Endothelial cell of umbilical vein (primary cell): ENCODE measurements at regions not wholly inside any gene's neighbourhood (a gene's known extent, or its start where the extent isn't known, plus 50 kb on each side); places are given as distances from the start of the nearest gene placed in this dataset.

ENCODE experiments used
- BruUV-seq: library from RNA; stranded (reverse); fragments of 400-500 nt; replicated peaks from 2 replicates; lab custom pipeline; 2021; lab: Mats Ljungman, UMichigan
- CTCF ChIA-PET: fragments of 300-600, 350-600 bp; sonication (Branson Sonifier 250); formaldehyde crosslinking; loops from one replicate; lab custom pipeline; 2021; ENCODE audit warnings: antibody characterized with exemption, inconsistent platforms; lab: Charles Lee
- POLR2A ChIA-PET: fragments of 300-600, 350-600 bp; sonication (Branson Sonifier 250); formaldehyde crosslinking; loops from one replicate; lab custom pipeline; 2021; ENCODE audit warnings: antibody characterized with exemption, inconsistent platforms; lab: Charles Lee
- DNase-seq: peaks from one replicate; pipeline ENCODE4 v3.0.0-alpha.2; 2011; ENCODE audit warnings: low read depth, low spot score
- FAIRE-seq: peaks from 2 replicates; lab custom pipeline; 2011; peaks lifted over from hg19 to GRCh38; lab: Jason Lieb, UNC
- H2AFZ ChIP-seq: 2 replicates; pipeline ENCODE4 v1.6.0; 2012; ENCODE audit warnings: low read depth, low read length, control low read depth, inconsistent platforms
- H3K27ac ChIP-seq: 2 replicates; pipeline ENCODE4 v1.5.1; 2011; ENCODE audit warnings: low read depth, mild to moderate bottlenecking, control low read depth, low read length, moderate library complexity; ENCODE audit not compliant: insufficient read depth
- H3K27me3 ChIP-seq, 2 experiments: 2 replicates each; pipeline versions ENCODE4 v1.6.0 to v1.6.1; 2011; ENCODE audit warnings: low read length in 2 of 2, mixed read lengths in 1 of 2; ENCODE audit not compliant: control insufficient read depth in 2 of 2, insufficient read depth in 2 of 2
- H3K36me3 ChIP-seq, 2 experiments: 2 replicates in 1 of 2; 3 replicates in 1 of 2; pipeline ENCODE4 v1.5.1; 2011; ENCODE audit warnings: low read length in 2 of 2, mild to moderate bottlenecking in 1 of 2, moderate library complexity in 1 of 2; ENCODE audit not compliant: control insufficient read depth in 2 of 2, insufficient read depth in 2 of 2; ENCODE audit errors: extremely low read depth in 1 of 2
- H3K4me1 ChIP-seq: 3 replicates; pipeline ENCODE4 v1.5.1; 2011; ENCODE audit warnings: mild to moderate bottlenecking, low read length; ENCODE audit not compliant: control insufficient read depth, insufficient read depth; ENCODE audit errors: extremely low read depth
- H3K4me2 ChIP-seq: 2 replicates; pipeline ENCODE4 v1.6.1; 2011; ENCODE audit warnings: low read length, control low read depth, mixed read lengths; ENCODE audit not compliant: insufficient read depth
- H3K4me3 ChIP-seq, 3 experiments: fragments of 200-600 bp in 1 of 3; sonication (generic), shearing (Covaris generic) in 1 of 3; replicated peaks in 1 of 3; 2 replicates each; pipeline ENCODE4 v1.5.1; 2011 to 2016; ENCODE audit warnings: control low read depth in 3 of 3, low read length in 3 of 3, mild to moderate bottlenecking in 2 of 3, inconsistent platforms in 1 of 3, low read depth in 1 of 3, moderate library complexity in 1 of 3; ENCODE audit not compliant: insufficient read depth in 1 of 3
- H3K79me2 ChIP-seq: 2 replicates; pipeline ENCODE4 v1.6.0; 2012; ENCODE audit warnings: low read length, inconsistent platforms; ENCODE audit not compliant: control insufficient read depth, insufficient read depth
- H3K9ac ChIP-seq: replicated peaks from 2 replicates; pipeline ENCODE3; 2011; ENCODE audit warnings: low read length, control low read depth; ENCODE audit not compliant: insufficient read depth; ENCODE audit errors: extremely low read depth
- H3K9me1 ChIP-seq: replicated peaks from 3 replicates; pipeline ENCODE4 v1.6.0; 2011; ENCODE audit warnings: mild to moderate bottlenecking, low read length; ENCODE audit not compliant: control insufficient read depth, insufficient read depth; ENCODE audit errors: extremely low read depth
- H3K9me3 ChIP-seq: replicated peaks from 2 replicates; pipeline ENCODE4 v1.5.1; 2012; ENCODE audit warnings: low read length, inconsistent platforms; ENCODE audit not compliant: control insufficient read depth, insufficient read depth
- H4K20me1 ChIP-seq: replicated peaks from 2 replicates; pipeline ENCODE3; 2011; ENCODE audit warnings: mild to moderate bottlenecking, low read length; ENCODE audit not compliant: control insufficient read depth, insufficient read depth; ENCODE audit errors: extremely low read depth
- CTCF ChIP-seq, 2 donors: IDR thresholded peaks; 1 replicate in 1 of 2; 2 replicates in 1 of 2; pipeline ENCODE4 v1.5.1; 2011; ENCODE audit warnings: low read length in 2 of 2, mild to moderate bottlenecking in 2 of 2, moderate library complexity in 2 of 2, control low read depth in 1 of 2, inconsistent platforms in 1 of 2, low read depth in 1 of 2; ENCODE audit not compliant: insufficient read depth in 1 of 2; ENCODE audit errors: extremely low read depth in 1 of 2
- EZH2 ChIP-seq: IDR thresholded peaks from 2 replicates; pipeline ENCODE4 v1.6.1; 2012; ENCODE audit warnings: borderline replicate concordance, low read depth, mild to moderate bottlenecking, moderate library complexity, low read length, inconsistent platforms; ENCODE audit not compliant: severe bottlenecking
- FOS ChIP-seq: IDR thresholded peaks from 2 replicates; pipeline ENCODE4 v1.6.1; 2011; ENCODE audit warnings: mild to moderate bottlenecking, low read length, moderate library complexity, borderline replicate concordance; ENCODE audit not compliant: insufficient read depth
- GATA2 ChIP-seq: IDR thresholded peaks from 2 replicates; pipeline ENCODE4 v1.7.0; 2011; ENCODE audit warnings: low read depth, mild to moderate bottlenecking, moderate library complexity, mixed read lengths, low read length; ENCODE audit not compliant: insufficient read length, insufficient read depth
- JUN ChIP-seq: IDR thresholded peaks from 2 replicates; pipeline ENCODE4 v1.6.1; 2011; ENCODE audit warnings: borderline replicate concordance, low read depth; ENCODE audit not compliant: insufficient read length, insufficient read depth
- MAX ChIP-seq: IDR thresholded peaks from 2 replicates; pipeline ENCODE4 v1.6.1; 2011; ENCODE audit not compliant: insufficient read depth, insufficient read length
- MYC ChIP-seq: IDR thresholded peaks from one replicate; pipeline ENCODE4 v1.6.1; 2011; ENCODE audit warnings: mild to moderate bottlenecking, low read depth, low read length
- POLR2A ChIP-seq: IDR thresholded peaks from 2 replicates; pipeline ENCODE4 v1.6.1; 2012; ENCODE audit warnings: low read depth, mild to moderate bottlenecking, control low read depth, low read length
- POLR2AphosphoS5 ChIP-seq: IDR thresholded peaks from 2 replicates; pipeline ENCODE4 v1.6.1; 2012; ENCODE audit warnings: low read depth, mild to moderate bottlenecking, control low read depth, low read length, moderate library complexity; ENCODE audit not compliant: insufficient read depth
- dilution Hi-C: fragments of 300-500 bp; cut with MboI; formaldehyde crosslinking; loops from one replicate; pipeline ENCODE4 v1.15.0; 2019; ENCODE audit warnings: low sequenced_read_pairs; ENCODE audit not compliant: extremely low pct_ligation_motif_present
- intact Hi-C: fragments of 100-400 bp; cut with micrococcal nuclease; formaldehyde crosslinking; loops from one replicate; pipeline ENCODE4 v1.10.0; 2022

GRCh38 chr16:47943235-47943634 lies 212.6 kb downstream of the ABCC12 start:
- H3K4me3 ChIP-seq, result no peak overlapping the region
- no peaks in the 10 kb centered on the region for H3K9me1 ChIP-seq
- dilution Hi-C loops, result no loop called here
- no peak overlapping the region for H2AFZ ChIP-seq
- no peaks in the 10 kb centered on the region for H3K9me3 ChIP-seq
- no peak overlapping the region for H3K4me2 ChIP-seq
- H3K27me3 ChIP-seq, result no peaks in the 10 kb centered on the region
- no peak overlapping the region for H3K27ac ChIP-seq
- intact Hi-C loops, result no loop called here
- no peak overlapping the region for H3K9ac ChIP-seq
- TF ChIP-seq GATA2, result no peak
- TF ChIP-seq CTCF (IDR thresholded peaks at IDR 0.05; ENCODE audit: extremely low read depth in 1 of 2, insufficient read depth in 1 of 2, low read depth in 1 of 2, low read length in 2 of 2), result no peak
- no peak for TF ChIP-seq MAX
- TF ChIP-seq EZH2, result no peak
- TF ChIP-seq JUN, result no peak
- TF ChIP-seq POLR2A, result no peak
- TF ChIP-seq POLR2AphosphoS5, result no peak
- TF ChIP-seq FOS, result no peak
- TF ChIP-seq MYC, result no peak
- H3K36me3 ChIP-seq, result no peaks in the 10 kb centered on the region
- CTCF ChIA-PET, result no interaction called here
- H3K4me1 ChIP-seq, result no peaks in the 10 kb centered on the region
- H4K20me1 ChIP-seq, result no peaks in the 10 kb centered on the region
- no TSS peak for BruUV-seq
- no peak for FAIRE-seq
- POLR2A ChIA-PET, result no interaction called here
- H3K79me2 ChIP-seq, result no peaks in the 10 kb centered on the region
- DNase-seq, result no peak
